H1 (cell line): ENCODE measurements at regions not wholly inside any gene's neighbourhood (a gene's known extent, or its start where the extent isn't known, plus 50 kb on each side); places are given as distances from the start of the nearest gene placed in this dataset.

Experiments used
- CTCF ChIA-PET: fragments of 300-600 bp; sonication (Branson Sonifier 250); formaldehyde crosslinking; loops from one replicate; lab custom pipeline; 2021; ENCODE audit not compliant: partially characterized antibody; lab: Charles Lee
- POLR2A ChIA-PET: fragments of 300-600 bp; sonication (Branson Sonifier 250); formaldehyde crosslinking; loops from one replicate; lab custom pipeline; 2021; ENCODE audit warnings: inconsistent platforms; ENCODE audit not compliant: partially characterized antibody; lab: Charles Lee
- DNase-seq, 2 experiments: peaks; one replicate each; pipeline versions ENCODE4 v3.0.0 to v3.0.0-alpha.2; 2010 to 2022; ENCODE audit warnings: low spot score in 2 of 2, low read depth in 1 of 2, mixed read lengths in 1 of 2
- FAIRE-seq: peaks from 2 replicates; lab custom pipeline; 2011; peaks lifted over from hg19 to GRCh38; lab: Jason Lieb, UNC
- H2AFZ ChIP-seq: 2 replicates; pipeline ENCODE4 v1.8.1; 2012; ENCODE audit warnings: low read length, inconsistent platforms
- H2AK5ac ChIP-seq: 2 replicates; pipeline ENCODE4 v1.6.1; 2013; ENCODE audit warnings: low read depth, low read length
- H2BK120ac ChIP-seq: replicated peaks from 2 replicates; pipeline ENCODE3; 2013; ENCODE audit warnings: low read depth, low read length, inconsistent platforms
- H2BK12ac ChIP-seq: 2 replicates; pipeline ENCODE4 v1.6.1; 2013; ENCODE audit warnings: low read depth, low read length
- H2BK15ac ChIP-seq: 2 replicates; pipeline ENCODE4 v1.6.1; 2013; ENCODE audit warnings: low read length
- H2BK20ac ChIP-seq: 2 replicates; pipeline ENCODE4 v1.6.1; 2013; ENCODE audit warnings: low read length
- H2BK5ac ChIP-seq: 2 replicates; pipeline ENCODE4 v1.6.1; 2013; ENCODE audit warnings: low read depth, low read length
- H3K14ac ChIP-seq: 2 replicates; pipeline ENCODE4 v1.6.1; 2013; ENCODE audit warnings: inconsistent platforms; ENCODE audit not compliant: insufficient read length
- H3K18ac ChIP-seq: 2 replicates; pipeline ENCODE4 v1.6.1; 2013; ENCODE audit warnings: low read length; ENCODE audit errors: extremely low read depth
- H3K23ac ChIP-seq: 2 replicates; pipeline ENCODE4 v1.6.1; 2013; ENCODE audit warnings: inconsistent platforms; ENCODE audit not compliant: insufficient read length
- H3K23me2 ChIP-seq: 2 replicates; pipeline ENCODE4 v1.6.1; 2013; ENCODE audit warnings: low read depth, low read length
- H3K27ac ChIP-seq: 2 replicates; pipeline ENCODE4 v1.6.1; 2011; ENCODE audit warnings: low read depth, low read length, inconsistent platforms
- H3K27me3 ChIP-seq, 4 experiments: replicated peaks in 1 of 4; 1 replicate in 1 of 4; 2 replicates in 3 of 4; pipeline versions ENCODE4 v1.6.1 to v1.8.1; 2011 to 2013; ENCODE audit warnings: low read length in 3 of 4, mild to moderate bottlenecking in 3 of 4, inconsistent platforms in 2 of 4, mixed read lengths in 2 of 4, moderate library complexity in 1 of 4; ENCODE audit not compliant: control insufficient read depth in 3 of 4, insufficient read depth in 3 of 4; ENCODE audit errors: extremely low read depth in 1 of 4
- H3K36me3 ChIP-seq, 4 experiments: 2 replicates each; pipeline versions ENCODE4 v1.6.1 to v1.8.1; 2011 to 2013; ENCODE audit warnings: mild to moderate bottlenecking in 4 of 4, low read length in 3 of 4, moderate library complexity in 2 of 4, control low read depth in 1 of 4, inconsistent platforms in 1 of 4; ENCODE audit not compliant: insufficient read depth in 4 of 4, control insufficient read depth in 2 of 4
- H3K4ac ChIP-seq: replicated peaks from 2 replicates; pipeline ENCODE3; 2013; ENCODE audit warnings: low read length, low read depth, mixed read lengths, inconsistent platforms; ENCODE audit not compliant: insufficient read length
- H3K4me1 ChIP-seq, 4 experiments: replicated peaks in 1 of 4; 1 replicate in 1 of 4; 2 replicates in 3 of 4; pipeline versions ENCODE4 v1.6.1 to v1.8.1; 2011 to 2013; ENCODE audit warnings: low read length in 3 of 4, inconsistent platforms in 2 of 4, mixed read lengths in 1 of 4; ENCODE audit not compliant: insufficient read depth in 4 of 4, control insufficient read depth in 3 of 4
- H3K4me2 ChIP-seq, 2 experiments: 2 replicates each; pipeline versions ENCODE4 v1.6.1 to v1.8.1; 2011 to 2013; ENCODE audit warnings: low read depth in 2 of 2, low read length in 2 of 2, control low read depth in 1 of 2, inconsistent platforms in 1 of 2, mild to moderate bottlenecking in 1 of 2; ENCODE audit not compliant: insufficient read depth in 1 of 2
- H3K4me3 ChIP-seq, 4 experiments: fragments of 200-600, 300-600 bp in 1 of 4; sonication (generic), shearing (Covaris generic), sonication (Bioruptor Twin) in 1 of 4; 2 replicates each; pipeline versions ENCODE4 v1.5.1 to v1.8.1; 2011 to 2016; ENCODE audit warnings: low read length in 4 of 4, low read depth in 3 of 4, control low read depth in 2 of 4, inconsistent platforms in 2 of 4, mild to moderate bottlenecking in 2 of 4, mixed read lengths in 1 of 4, moderate library complexity in 1 of 4; ENCODE audit not compliant: insufficient read depth in 2 of 4; ENCODE audit errors: extremely low read depth in 1 of 4
- H3K56ac ChIP-seq: replicated peaks from 2 replicates; pipeline ENCODE3; 2013; ENCODE audit warnings: low read depth, mild to moderate bottlenecking, mixed read lengths, low read length, inconsistent platforms; ENCODE audit not compliant: insufficient read length
- H3K79me1 ChIP-seq: 2 replicates; pipeline ENCODE4 v1.6.1; 2013; ENCODE audit warnings: low read depth, low read length, control low read depth
- H3K79me2 ChIP-seq, 2 experiments: 2 replicates each; pipeline versions ENCODE4 v1.6.1 to v1.8.1; 2012 to 2013; ENCODE audit warnings: low read length in 2 of 2, mild to moderate bottlenecking in 2 of 2, inconsistent platforms in 1 of 2; ENCODE audit not compliant: insufficient read depth in 2 of 2, control insufficient read depth in 1 of 2
- H3K9ac ChIP-seq, 4 experiments: replicated peaks in 1 of 4; 1 replicate in 1 of 4; 2 replicates in 3 of 4; pipeline versions ENCODE4 v1.6.1 to v1.8.1; 2011 to 2013; ENCODE audit warnings: low read depth in 3 of 4, low read length in 3 of 4, control low read depth in 2 of 4, mild to moderate bottlenecking in 2 of 4, moderate library complexity in 2 of 4, inconsistent platforms in 1 of 4; ENCODE audit errors: extremely low read depth in 1 of 4
- H3K9me3 ChIP-seq, 2 experiments: 2 replicates each; pipeline versions ENCODE4 v1.6.1 to v1.8.1; 2012 to 2013; ENCODE audit warnings: mild to moderate bottlenecking in 2 of 2, moderate library complexity in 2 of 2, control low read depth in 1 of 2, inconsistent platforms in 1 of 2, low read depth in 1 of 2, low read length in 1 of 2, mixed read lengths in 1 of 2; ENCODE audit not compliant: insufficient read depth in 2 of 2
- H4K20me1 ChIP-seq, 2 experiments: replicated peaks in 1 of 2; 2 replicates each; pipeline versions ENCODE3 to v1.8.1; 2011 to 2013; ENCODE audit warnings: inconsistent platforms in 2 of 2, low read length in 2 of 2, mild to moderate bottlenecking in 1 of 2; ENCODE audit not compliant: insufficient read depth in 2 of 2, control insufficient read depth in 1 of 2
- H4K5ac ChIP-seq: 2 replicates; pipeline ENCODE4 v1.6.1; 2013; ENCODE audit warnings: low read length, low read depth, mixed read lengths, inconsistent platforms; ENCODE audit not compliant: insufficient read length
- H4K8ac ChIP-seq: 2 replicates; pipeline ENCODE4 v1.8.0; 2013; ENCODE audit warnings: mild to moderate bottlenecking, moderate library complexity, low read length, inconsistent platforms; ENCODE audit not compliant: insufficient read depth; ENCODE audit errors: extremely low read depth
- H4K91ac ChIP-seq: replicated peaks from 2 replicates; pipeline ENCODE3; 2013; ENCODE audit warnings: low read length, mixed read lengths, inconsistent platforms; ENCODE audit not compliant: insufficient read length
- ATF3 ChIP-seq: IDR thresholded peaks from 2 replicates; pipeline ENCODE4 v1.6.1; 2011; ENCODE audit warnings: low read depth, mild to moderate bottlenecking, low read length; ENCODE audit not compliant: insufficient read depth
- BACH1 ChIP-seq: IDR thresholded peaks from 2 replicates; pipeline ENCODE4 v1.6.1; 2012; ENCODE audit warnings: low read length, improper control_type of control experiment
- CBX5 ChIP-seq: fragments of 300-800, 300-1000 bp; sonication (generic); IDR thresholded peaks from 2 replicates; pipeline ENCODE4 v1.7.1; 2016; ENCODE audit warnings: antibody characterized with exemption, low read length, low read depth
- EGR1 ChIP-seq: IDR thresholded peaks from 2 replicates; pipeline ENCODE4 v1.6.1; 2011; ENCODE audit warnings: low read depth, low read length, borderline replicate concordance
- EP300 ChIP-seq, 2 experiments: IDR thresholded peaks; 1 replicate in 1 of 2; 2 replicates in 1 of 2; pipeline ENCODE4 v1.6.1; 2011 to 2012; ENCODE audit warnings: low read depth in 2 of 2, low read length in 2 of 2, mild to moderate bottlenecking in 2 of 2, borderline replicate concordance in 1 of 2, inconsistent platforms in 1 of 2, moderate library complexity in 1 of 2
- RFX5 ChIP-seq: IDR thresholded peaks from 2 replicates; pipeline ENCODE4 v1.6.1; 2011; ENCODE audit warnings: low read depth, low read length, improper control_type of control experiment, borderline replicate concordance
- TBP ChIP-seq: IDR thresholded peaks from 2 replicates; pipeline ENCODE4 v1.6.1; 2011; ENCODE audit warnings: low read depth, low read length, improper control_type of control experiment
- WGBS, 2 experiments: shearing (Covaris generic) in 1 of 2; methylation state at CpG; one replicate each; pipeline versions ENCODE4 v1.1.6 to v1.1.7; 2013 to 2015; ENCODE audit warnings: low lambda C conversion rate in 2 of 2, mixed read lengths in 2 of 2, inconsistent platforms in 1 of 2, low coverage in 1 of 2, missing lambda C conversion rate in 1 of 2; ENCODE audit not compliant: insufficient replicate concordance in 2 of 2, insufficient coverage in 1 of 2, insufficient read length in 1 of 2; ENCODE audit errors: extremely low coverage in 1 of 2, missing lambda C conversion rate in 1 of 2; 5-methylcytosine and 5-hydroxymethylcytosine counted together

GRCh38 chr3:161990036-161990435, 493.4 kb downstream of the OTOL1 start:
- DNase-seq: no peak
- Histone ChIP-seq H4K20me1 (no peaks in the 10 kb centered on the region), H3K56ac (no peak overlapping the region)

More at GRCh38 chr3:161990036-161990435, 493.4 kb downstream of the OTOL1 start:
- Histone ChIP-seq H3K4ac (no peak overlapping the region), H3K79me1 (no peaks in the 10 kb centered on the region), H2BK120ac (no peak overlapping the region)
- TF ChIP-seq ATF3: no peak
- no peak for TF ChIP-seq EGR1
- TF ChIP-seq RFX5: no peak
- TF ChIP-seq BACH1: no peak
- no peak for TF ChIP-seq TBP
- TF ChIP-seq EP300 (IDR thresholded peaks at IDR 0.05; ENCODE audit: borderline replicate concordance in 1 of 2, low read depth in 2 of 2, low read length in 2 of 2): no peak
- no peak for TF ChIP-seq CBX5
- TF ChIP-seq, all 59 proteins: peak for 0
- Histone ChIP-seq H3K27ac (no peak overlapping the region), H3K23ac (no peak overlapping the region), H2BK20ac (no peak overlapping the region), H3K27me3 (peaks cover 0 to 1% (median 0%) of the 10 kb centered on the region in 4 experiments; a peak in 1 of 7 replicates), H3K79me2 (no peaks in the 10 kb centered on the region), H2BK15ac (no peak overlapping the region), H2AFZ (no peak overlapping the region), H3K14ac (no peak overlapping the region), H3K4me3 (no peak overlapping the region), H3K18ac (no peak overlapping the region), H4K5ac (no peak overlapping the region), H3K23me2 (no peaks in the 10 kb centered on the region), H2BK12ac (no peak overlapping the region), H2BK5ac (no peak overlapping the region), H3K4me2 (no peak overlapping the region), H4K91ac (no peak overlapping the region), H2AK5ac (no peak overlapping the region), H3K4me1 (no peaks in the 10 kb centered on the region), H3K9ac (no peak overlapping the region), H3K9me3 (no peaks in the 10 kb centered on the region), H3K36me3 (no peaks in the 10 kb centered on the region), H4K8ac (no peak overlapping the region)
- FAIRE-seq: no peak
- POLR2A ChIA-PET: no interaction called here
- CTCF ChIA-PET: no interaction called here
- 97% methylated on average over 3 of the region's 3 CpGs; no CpG with 5 or more reads in 1 of the 2 experiments for whole genome bisulfite sequencing, 2 experiments
